H9 (cell line): ENCODE measurements at regions not wholly inside any gene's neighbourhood (a gene's known extent, or its start where the extent isn't known, plus 50 kb on each side); places are given as distances from the start of the nearest gene placed in this dataset.

Experiments
- DNase-seq: peaks from one replicate; pipeline ENCODE4 v3.0.0-alpha.2; 2017
- H2AFZ ChIP-seq: one replicate; pipeline ENCODE4 v1.6.1; 2013; ENCODE audit warnings: mild to moderate bottlenecking, low read length, control low read depth, moderate library complexity
- H2AK5ac ChIP-seq: 2 replicates; pipeline ENCODE4 v1.6.1; 2013; ENCODE audit warnings: low read length, control low read depth, mixed read lengths; ENCODE audit not compliant: insufficient read length
- H2BK120ac ChIP-seq: one replicate; pipeline ENCODE4 v1.6.1; 2013; ENCODE audit warnings: low read depth, mild to moderate bottlenecking, low read length, control low read depth, inconsistent platforms; ENCODE audit not compliant: poor library complexity, severe bottlenecking
- H2BK12ac ChIP-seq: 2 replicates; pipeline ENCODE4 v1.6.1; 2013; ENCODE audit warnings: low read length, control low read depth, mixed read lengths, low read depth; ENCODE audit not compliant: insufficient read length
- H2BK15ac ChIP-seq: 2 replicates; pipeline ENCODE4 v1.6.1; 2013; ENCODE audit warnings: low read depth, low read length, control low read depth
- H2BK20ac ChIP-seq: one replicate; pipeline ENCODE4 v1.6.1; 2013; ENCODE audit warnings: low read depth, mild to moderate bottlenecking, low read length, control low read depth, inconsistent platforms; ENCODE audit not compliant: poor library complexity, severe bottlenecking
- H2BK5ac ChIP-seq: 2 replicates; pipeline ENCODE4 v1.6.1; 2013; ENCODE audit warnings: low read length, control low read depth, mixed read lengths; ENCODE audit not compliant: insufficient read length
- H3K14ac ChIP-seq: 2 replicates; pipeline ENCODE4 v1.6.1; 2013; ENCODE audit warnings: low read length, control low read depth; ENCODE audit not compliant: insufficient read depth
- H3K18ac ChIP-seq: 2 replicates; pipeline ENCODE4 v1.6.1; 2013; ENCODE audit warnings: low read depth, mild to moderate bottlenecking, mixed read lengths, low read length, control low read depth; ENCODE audit not compliant: insufficient read length
- H3K23ac ChIP-seq: 2 replicates; pipeline ENCODE4 v1.6.1; 2013; ENCODE audit warnings: low read length, control low read depth, mixed read lengths, low read depth; ENCODE audit not compliant: insufficient read length
- H3K23me2 ChIP-seq: 2 replicates; pipeline ENCODE4 v1.6.1; 2013; ENCODE audit warnings: low read depth, mild to moderate bottlenecking, mixed read lengths, low read length, control low read depth; ENCODE audit not compliant: insufficient read length, poor library complexity, severe bottlenecking
- H3K27ac ChIP-seq: 2 replicates; pipeline ENCODE4 v1.5.1; 2013; ENCODE audit warnings: low read length, control low read depth, mixed read lengths, low read depth; ENCODE audit not compliant: insufficient read length
- H3K27me3 ChIP-seq: 2 replicates; pipeline ENCODE4 v1.6.1; 2013; ENCODE audit warnings: low read length, control low read depth, inconsistent platforms; ENCODE audit not compliant: insufficient read depth
- H3K4ac ChIP-seq: 2 replicates; pipeline ENCODE4 v1.6.1; 2013; ENCODE audit warnings: low read depth, mild to moderate bottlenecking, control low read depth, inconsistent platforms, low read length, moderate library complexity
- H3K4me1 ChIP-seq: 2 replicates; pipeline ENCODE4 v1.6.1; 2013; ENCODE audit warnings: low read length, control low read depth, inconsistent platforms; ENCODE audit not compliant: insufficient read depth
- H3K4me2 ChIP-seq: 2 replicates; pipeline ENCODE4 v1.6.1; 2013; ENCODE audit warnings: low read length, control low read depth, mixed read lengths; ENCODE audit not compliant: insufficient read length, insufficient read depth
- H3K56ac ChIP-seq: 2 replicates; pipeline ENCODE4 v1.6.1; 2013; ENCODE audit warnings: low read depth, mild to moderate bottlenecking, mixed read lengths, low read length, control low read depth; ENCODE audit not compliant: insufficient read length
- H3K79me1 ChIP-seq: 2 replicates; pipeline ENCODE4 v1.6.1; 2013; ENCODE audit warnings: low read depth, mild to moderate bottlenecking, moderate library complexity, low read length, control low read depth, inconsistent platforms; ENCODE audit not compliant: insufficient read depth, poor library complexity, severe bottlenecking
- H3K79me2 ChIP-seq: 2 replicates; pipeline ENCODE4 v1.6.1; 2013; ENCODE audit warnings: low read length, control low read depth, inconsistent platforms; ENCODE audit not compliant: insufficient read depth
- H3K9ac ChIP-seq: 2 replicates; pipeline ENCODE4 v1.6.1; 2013; ENCODE audit warnings: low read length, control low read depth, mixed read lengths; ENCODE audit not compliant: insufficient read length; ENCODE audit errors: extremely low read depth
- H3K9me3 ChIP-seq: one replicate; pipeline ENCODE4 v1.6.1; 2013; ENCODE audit warnings: low read depth, low read length, inconsistent platforms; ENCODE audit not compliant: control insufficient read depth
- H3T11ph ChIP-seq: one replicate; pipeline ENCODE4 v1.6.1; 2013; ENCODE audit warnings: mild to moderate bottlenecking, low read length, control low read depth, inconsistent platforms
- H4K20me1 ChIP-seq: one replicate; pipeline ENCODE4 v1.6.1; 2013; ENCODE audit not compliant: control insufficient read depth, insufficient read length, insufficient read depth
- H4K5ac ChIP-seq: 2 replicates; pipeline ENCODE4 v1.6.1; 2013; ENCODE audit warnings: low read depth, mild to moderate bottlenecking, mixed read lengths, low read length, control low read depth; ENCODE audit not compliant: insufficient read length
- H4K8ac ChIP-seq: replicated peaks from 2 replicates; pipeline ENCODE4 v1.6.1; 2013; ENCODE audit warnings: low read length, control low read depth, mixed read lengths, low read depth; ENCODE audit not compliant: insufficient read length
- H4K91ac ChIP-seq: 2 replicates; pipeline ENCODE4 v1.6.1; 2013; ENCODE audit warnings: low read depth, mild to moderate bottlenecking, moderate library complexity, mixed read lengths, low read length, control low read depth; ENCODE audit not compliant: insufficient read length
- H3K27ac Mint-ChIP-seq, 3 experiments: 2 replicates in 2 of 3; 3 replicates in 1 of 3; pipeline ENCODE4 v1.8.0; 2020 to 2021; ENCODE audit warnings: mixed read lengths in 3 of 3, mild to moderate bottlenecking in 1 of 3, moderate library complexity in 1 of 3
- H3K27me3 Mint-ChIP-seq: 2 replicates; pipeline ENCODE4 v1.8.0; 2021; ENCODE audit warnings: low read depth, mild to moderate bottlenecking, moderate library complexity, mixed read lengths
- H3K36me3 Mint-ChIP-seq, 3 experiments: 2 replicates in 2 of 3; 3 replicates in 1 of 3; pipeline ENCODE4 v1.8.0; 2020 to 2021; ENCODE audit warnings: low read depth in 3 of 3, mixed read lengths in 3 of 3; ENCODE audit not compliant: insufficient read depth in 1 of 3
- H3K4me1 Mint-ChIP-seq, 2 experiments: 2 replicates each; pipeline ENCODE4 v1.8.0; 2020; ENCODE audit warnings: mixed read lengths in 2 of 2
- H3K4me3 Mint-ChIP-seq, 2 experiments: 2 replicates in 1 of 2; 3 replicates in 1 of 2; pipeline ENCODE4 v1.8.0; 2020 to 2021; ENCODE audit warnings: mild to moderate bottlenecking in 2 of 2, mixed read lengths in 2 of 2, moderate library complexity in 1 of 2
- H3K9me3 Mint-ChIP-seq, 2 experiments: 2 replicates in 1 of 2; 3 replicates in 1 of 2; pipeline ENCODE4 v1.8.0; 2020; ENCODE audit warnings: mild to moderate bottlenecking in 2 of 2, mixed read lengths in 2 of 2, moderate library complexity in 1 of 2
- CTCF ChIP-seq: fragments of 200-600 bp; sonication (generic); conservative IDR thresholded peaks from 3 replicates; pipeline ENCODE4 v1.8.0; 2021; ENCODE audit warnings: antibody characterized with exemption, mild to moderate bottlenecking
- WGBS: extraction: QIAGEN DNeasy Blood & Tissue Kit; methylation state at CpG from one replicate; pipeline ENCODE4 v1.1.7; 2013; ENCODE audit warnings: missing lambda C conversion rate, low lambda C conversion rate, mixed read lengths; ENCODE audit not compliant: insufficient read length; ENCODE audit errors: extremely low coverage; 5-methylcytosine and 5-hydroxymethylcytosine counted together

GRCh38 chr7:118132764-118133163 is 51.2 kb upstream of the LSM8 start:
- no peak overlapping the region for H3K56ac ChIP-seq
- H3K9me3 ChIP-seq = no peaks in the 10 kb centered on the region
- H3K4me2 ChIP-seq = no peak overlapping the region
- no peak overlapping the region for H2AK5ac ChIP-seq
- H3K4me3 Mint-ChIP-seq = no peak overlapping the region
- H3K79me1 ChIP-seq = no peaks in the 10 kb centered on the region
- no peak overlapping the region for H3T11ph ChIP-seq
- H3K79me2 ChIP-seq = no peaks in the 10 kb centered on the region
- no peaks in the 10 kb centered on the region for H3K4me1 ChIP-seq
- H3K18ac ChIP-seq = no peak overlapping the region
- H3K9ac ChIP-seq = no peak overlapping the region
- H3K9me3 Mint-ChIP-seq = peaks cover 16 to 24% of the 10 kb centered on the region in 2 experiments
- H4K5ac ChIP-seq = no peak overlapping the region
- no peaks in the 10 kb centered on the region for H3K4me1 Mint-ChIP-seq
- no peak overlapping the region for H2BK20ac ChIP-seq
- H2BK5ac ChIP-seq = no peak overlapping the region
- H3K27ac ChIP-seq = no peak overlapping the region
- no peak overlapping the region for H3K27ac Mint-ChIP-seq
- no peaks in the 10 kb centered on the region for H3K27me3 Mint-ChIP-seq
- no peak overlapping the region for H2AFZ ChIP-seq
- H3K14ac ChIP-seq = no peak overlapping the region
- WGBS = no CpG with 5 or more reads among the region's 2 CpGs
- no peak overlapping the region for H2BK12ac ChIP-seq
- no peak overlapping the region for H2BK120ac ChIP-seq
- peaks cover 6 to 15% (median 10%) of the 10 kb centered on the region in 3 experiments; a peak in 6 of 7 replicates for H3K36me3 Mint-ChIP-seq
- no peak overlapping the region for H4K91ac ChIP-seq
- no peak overlapping the region for H4K8ac ChIP-seq
- no peak overlapping the region for H3K4ac ChIP-seq
- no peak overlapping the region for H2BK15ac ChIP-seq
- H4K20me1 ChIP-seq = no peaks in the 10 kb centered on the region
- no peaks in the 10 kb centered on the region for H3K27me3 ChIP-seq
- TF ChIP-seq CTCF = no peak
- no peak for DNase-seq
- no peak overlapping the region for H3K23ac ChIP-seq
- H3K23me2 ChIP-seq = no peaks in the 10 kb centered on the region
